ENCODE measurements at regions not wholly inside any gene's neighbourhood (a gene's known extent, or its start where the extent isn't known, plus 50 kb on each side); places are given as distances from the start of the nearest gene placed in this dataset.

- no peak for TF ChIP-seq CTCF (IDR thresholded peaks at IDR 0.05; ENCODE audit: extremely low read depth, low read depth, low read length)
- H3K4me1 ChIP-seq (ENCODE audit: insufficient read depth, low read length) = peaks cover 11% of the 10 kb centered on the region
- no peak overlapping the region for H3K27ac ChIP-seq (ENCODE audit: low read depth, low read length)
- no peak for DNase-seq (ENCODE audit: insufficient read length, low spot score, missing footprints)
- no peak overlapping the region for H3K4me3 ChIP-seq (ENCODE audit: insufficient read depth, low read length)
- H4K20me1 ChIP-seq (ENCODE audit: insufficient read depth, low read length) = no peaks in the 10 kb centered on the region
- H3K36me3 ChIP-seq (ENCODE audit: insufficient read depth, low read length) = no peaks in the 10 kb centered on the region
- no peaks in the 10 kb centered on the region for H3K79me2 ChIP-seq (ENCODE audit: insufficient read depth, low read length)
- no peak overlapping the region for H2AFZ ChIP-seq (ENCODE audit: low read length)
- no peaks in the 10 kb centered on the region for H3K9me3 ChIP-seq (ENCODE audit: low read depth, low read length)
- no peaks in the 10 kb centered on the region for H3K27me3 ChIP-seq (ENCODE audit: insufficient read depth, low read length)
- H3K4me2 ChIP-seq (ENCODE audit: insufficient read depth, low read length) = no peak overlapping the region
These were observed 296.9 kb upstream of the TRIB2 start for GRCh38 chr2:12419803-12420202.

- H3K9me3 ChIP-seq (ENCODE audit: low read depth, low read length) = no peaks in the 10 kb centered on the region
- no peak for DNase-seq (ENCODE audit: insufficient read length, low spot score, missing footprints)
These were observed 295.7 kb upstream of the TRIB2 start for GRCh38 chr2:12421046-12421445.

GRCh38 chr2:12424219-12424618 lies 292.5 kb upstream of the TRIB2 start:
- H3K4me3 ChIP-seq (ENCODE audit: insufficient read depth, low read length) = no peak overlapping the region
- H3K27me3 ChIP-seq (ENCODE audit: insufficient read depth, low read length) = no peaks in the 10 kb centered on the region
- no peak overlapping the region for H3K27ac ChIP-seq (ENCODE audit: low read depth, low read length)
- no peaks in the 10 kb centered on the region for H3K79me2 ChIP-seq (ENCODE audit: insufficient read depth, low read length)
- TF ChIP-seq CTCF (IDR thresholded peaks at IDR 0.05; ENCODE audit: extremely low read depth, low read depth, low read length) = no peak
- DNase-seq (ENCODE audit: insufficient read length, low spot score, missing footprints) = no peak
- no peak overlapping the region for H2AFZ ChIP-seq (ENCODE audit: low read length)
- H3K4me1 ChIP-seq (ENCODE audit: insufficient read depth, low read length) = peaks cover 13% of the 10 kb centered on the region
- no peaks in the 10 kb centered on the region for H4K20me1 ChIP-seq (ENCODE audit: insufficient read depth, low read length)
- no peaks in the 10 kb centered on the region for H3K9me3 ChIP-seq (ENCODE audit: low read depth, low read length)
- no peak overlapping the region for H3K4me2 ChIP-seq (ENCODE audit: insufficient read depth, low read length)
- no peaks in the 10 kb centered on the region for H3K36me3 ChIP-seq (ENCODE audit: insufficient read depth, low read length)

More at GRCh38 chr2:12421046-12421445, 295.7 kb upstream of the TRIB2 start:
- H3K4me2 ChIP-seq (ENCODE audit: insufficient read depth, low read length) = no peak overlapping the region
- no peaks in the 10 kb centered on the region for H3K27me3 ChIP-seq (ENCODE audit: insufficient read depth, low read length)
- no peaks in the 10 kb centered on the region for H4K20me1 ChIP-seq (ENCODE audit: insufficient read depth, low read length)
- no peak overlapping the region for H3K4me3 ChIP-seq (ENCODE audit: insufficient read depth, low read length)
- no peak for TF ChIP-seq CTCF (IDR thresholded peaks at IDR 0.05; ENCODE audit: extremely low read depth, low read depth, low read length)
- H3K27ac ChIP-seq (ENCODE audit: low read depth, low read length) = no peak overlapping the region
- peaks cover 11% of the 10 kb centered on the region for H3K4me1 ChIP-seq (ENCODE audit: insufficient read depth, low read length)
- H2AFZ ChIP-seq (ENCODE audit: low read length) = no peak overlapping the region
- no peaks in the 10 kb centered on the region for H3K36me3 ChIP-seq (ENCODE audit: insufficient read depth, low read length)
- H3K79me2 ChIP-seq (ENCODE audit: insufficient read depth, low read length) = no peaks in the 10 kb centered on the region

GRCh38 chr2:12424809-12425208 lies 291.9 kb upstream of the TRIB2 start:
- peaks cover 19% of the 10 kb centered on the region for H3K4me1 ChIP-seq (ENCODE audit: insufficient read depth, low read length)
- H4K20me1 ChIP-seq (ENCODE audit: insufficient read depth, low read length) = no peaks in the 10 kb centered on the region
- H3K36me3 ChIP-seq (ENCODE audit: insufficient read depth, low read length) = no peaks in the 10 kb centered on the region
- no peak for DNase-seq (ENCODE audit: insufficient read length, low spot score, missing footprints)
- H2AFZ ChIP-seq (ENCODE audit: low read length) = no peak overlapping the region
- no peak for TF ChIP-seq CTCF (IDR thresholded peaks at IDR 0.05; ENCODE audit: extremely low read depth, low read depth, low read length)
- no peaks in the 10 kb centered on the region for H3K9me3 ChIP-seq (ENCODE audit: low read depth, low read length)
- H3K4me3 ChIP-seq (ENCODE audit: insufficient read depth, low read length) = no peak overlapping the region
- no peak overlapping the region for H3K4me2 ChIP-seq (ENCODE audit: insufficient read depth, low read length)
- H3K27me3 ChIP-seq (ENCODE audit: insufficient read depth, low read length) = no peaks in the 10 kb centered on the region
- H3K79me2 ChIP-seq (ENCODE audit: insufficient read depth, low read length) = no peaks in the 10 kb centered on the region
- no peak overlapping the region for H3K27ac ChIP-seq (ENCODE audit: low read depth, low read length)
